Ishikawa (cell line): ENCODE measurements at regions not wholly inside any gene's neighbourhood (a gene's known extent, or its start where the extent isn't known, plus 50 kb on each side); places are given as distances from the start of the nearest gene placed in this dataset.

Experiments
- CEBPB ChIP-seq: IDR thresholded peaks from 2 replicates; pipeline ENCODE4 v1.6.1; 2012
- CREB1 ChIP-seq: IDR thresholded peaks from 2 replicates; pipeline ENCODE4 v1.6.1; 2012; ENCODE audit warnings: low read depth
- EGR1 ChIP-seq: IDR thresholded peaks from 2 replicates; pipeline ENCODE4 v1.6.1; 2012
- EP300 ChIP-seq: IDR thresholded peaks from 2 replicates; pipeline ENCODE4 v1.6.1; 2012; ENCODE audit warnings: borderline replicate concordance
- FOXM1 ChIP-seq: IDR thresholded peaks from 2 replicates; pipeline ENCODE4 v1.6.1; 2012; ENCODE audit warnings: low read depth, borderline replicate concordance
- MAX ChIP-seq: IDR thresholded peaks from 2 replicates; pipeline ENCODE4 v1.6.1; 2012
- NFIC ChIP-seq: IDR thresholded peaks from 2 replicates; pipeline ENCODE4 v1.6.1; 2012
- RAD21 ChIP-seq: IDR thresholded peaks from 2 replicates; pipeline ENCODE4 v1.6.1; 2012; ENCODE audit warnings: low read depth
- REST ChIP-seq: IDR thresholded peaks from 2 replicates; pipeline ENCODE4 v1.6.1; 2012; ENCODE audit warnings: low read depth, mild to moderate bottlenecking
- TAF1 ChIP-seq: IDR thresholded peaks from 2 replicates; pipeline ENCODE4 v1.6.1; 2012; ENCODE audit warnings: low read depth, mild to moderate bottlenecking
- TCF12 ChIP-seq: IDR thresholded peaks from 2 replicates; pipeline ENCODE4 v1.6.1; 2012; ENCODE audit warnings: low read depth
- TEAD4 ChIP-seq: IDR thresholded peaks from 2 replicates; pipeline ENCODE4 v1.6.1; 2012
- USF1 ChIP-seq: IDR thresholded peaks from 2 replicates; pipeline ENCODE4 v1.6.1; 2012
- YY1 ChIP-seq: IDR thresholded peaks from 2 replicates; pipeline ENCODE4 v1.6.1; 2012; ENCODE audit warnings: low read depth
- ZBTB7A ChIP-seq: IDR thresholded peaks from 2 replicates; pipeline ENCODE4 v1.6.1; 2012; ENCODE audit warnings: low read depth

- no peak for TF ChIP-seq YY1
- TF ChIP-seq ZBTB7A: no peak
- no peak for TF ChIP-seq CEBPB
These were observed 661.8 kb upstream of the DEFB115 start for GRCh38 chr20:30595698-30596097.

DNA sequence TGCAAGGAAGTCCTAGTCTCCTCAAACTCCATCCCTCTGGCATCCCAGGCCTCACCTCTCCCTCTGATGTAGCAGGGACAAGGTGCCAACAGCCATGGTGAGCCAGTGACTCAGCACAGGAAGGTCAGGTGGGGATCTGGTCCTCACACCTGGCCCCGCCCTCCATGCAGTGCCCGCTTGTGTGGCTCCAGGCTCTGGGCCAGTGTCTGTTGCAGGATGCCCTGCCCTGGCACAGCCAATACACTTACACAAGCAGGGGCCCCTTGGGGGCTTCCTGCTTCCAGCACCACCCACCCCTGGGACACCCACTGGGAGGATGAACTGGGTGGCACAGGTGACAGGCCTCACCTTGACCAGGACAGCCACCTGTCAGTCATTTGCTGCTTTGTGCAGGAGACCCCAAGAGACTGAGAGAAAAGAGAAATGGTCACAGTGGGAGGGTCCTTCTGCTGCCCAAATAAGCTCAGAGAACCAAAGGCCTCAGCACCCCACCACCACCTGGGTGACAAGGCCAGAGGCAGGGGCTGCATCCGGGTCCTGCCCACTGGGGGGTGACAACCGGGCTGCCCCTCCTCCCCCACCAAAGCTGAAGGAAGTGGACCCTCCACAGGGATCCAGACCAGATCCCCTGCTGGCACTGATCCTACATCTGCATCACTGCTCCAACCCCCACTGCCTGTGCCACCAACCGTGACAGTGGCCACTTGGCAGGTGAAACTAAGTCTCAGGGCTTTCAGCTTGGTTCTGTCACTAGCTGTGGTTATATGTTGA, 658.8 kb upstream of the DEFB115 start:
- TF ChIP-seq NFIC (no peak), EGR1 (no peak)

GRCh38 chr20:30599990-30600389, 657.5 kb upstream of the DEFB115 start:
- TF ChIP-seq TEAD4: no peak
- no peak for TF ChIP-seq TCF12
- no peak for TF ChIP-seq ZBTB7A
- no peak for TF ChIP-seq FOXM1
- TF ChIP-seq NFIC: no peak
- TF ChIP-seq CREB1: no peak
- no peak for TF ChIP-seq USF1
- TF ChIP-seq CEBPB: no peak
- no peak for TF ChIP-seq TAF1
- no peak for TF ChIP-seq REST
- TF ChIP-seq EGR1: no peak
- TF ChIP-seq EP300: no peak
- no peak for TF ChIP-seq RAD21
- no peak for TF ChIP-seq YY1
- TF ChIP-seq MAX: no peak

DNA sequence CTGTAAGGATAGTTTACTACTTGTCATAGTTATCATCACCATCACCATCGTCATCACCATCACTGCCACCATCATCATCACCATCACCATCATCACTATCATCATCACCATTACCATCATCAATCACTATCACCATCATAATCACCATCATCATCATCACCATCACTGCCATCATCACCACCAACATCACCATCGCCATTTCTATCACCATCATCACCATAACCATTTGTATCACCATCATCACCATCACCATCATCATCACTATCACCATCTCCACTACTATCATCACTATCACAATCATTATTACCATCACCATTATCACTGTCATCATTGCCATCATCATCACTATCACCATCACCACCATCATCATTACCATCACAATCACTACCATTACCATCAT, 655.5 kb upstream of the DEFB115 start:
- TF ChIP-seq RAD21 (no peak), FOXM1 (no peak), CREB1 (no peak), CEBPB (no peak), TAF1 (no peak), REST (no peak), MAX (no peak), NFIC (no peak), USF1 (no peak), YY1 (no peak), TCF12 (no peak), ZBTB7A (no peak), EP300 (no peak)

DNA sequence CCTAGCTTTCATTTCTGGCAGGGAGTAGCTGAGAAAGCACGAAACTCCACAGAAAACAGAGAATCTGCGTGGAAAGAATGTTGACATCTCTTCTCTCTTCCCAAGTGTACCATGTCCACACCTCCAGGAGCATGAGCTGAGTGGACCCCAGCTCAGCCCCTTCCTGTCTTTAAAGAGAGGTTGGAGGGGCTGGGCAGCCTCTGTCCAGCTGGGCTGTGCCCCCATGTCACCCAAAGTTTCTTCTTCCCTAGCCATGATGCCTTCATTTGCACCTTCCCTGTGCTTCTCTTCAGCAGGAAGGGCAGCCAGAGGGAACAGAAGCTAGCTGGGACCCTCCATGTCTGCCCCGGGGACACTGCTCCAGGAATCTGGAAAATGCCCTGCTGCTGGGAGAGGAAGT, 655.0 kb upstream of the DEFB115 start:
- TF ChIP-seq MAX (no peak), RAD21 (no peak), NFIC (no peak), FOXM1 (no peak), EP300 (no peak), ZBTB7A (no peak), EGR1 (no peak), CREB1 (no peak), USF1 (no peak), YY1 (no peak), TCF12 (no peak), CEBPB (no peak), REST (no peak), TAF1 (no peak)
